Sigmoid colon (tissue), 4 donors: ENCODE measurements at regions not wholly inside any gene's neighbourhood (a gene's known extent, or its start where the extent isn't known, plus 50 kb on each side); places are given as distances from the start of the nearest gene placed in this dataset.

ENCODE experiments used
- EP300 ChIP-seq, 4 donors: sonication (generic); formaldehyde crosslinking; IDR thresholded peaks; one replicate each; pipeline ENCODE4 v1.6.1; 2017; ENCODE audit warnings: antibody characterized with exemption in 4 of 4
- POLR2A ChIP-seq, 2 donors: fragments of 450-650 bp; IDR thresholded peaks; one replicate each; pipeline ENCODE4 v1.6.1; 2016; ENCODE audit warnings: antibody characterized with exemption in 2 of 2, mild to moderate bottlenecking in 2 of 2, moderate library complexity in 2 of 2
- POLR2AphosphoS5 ChIP-seq, 4 donors: sonication (generic); formaldehyde crosslinking; IDR thresholded peaks; one replicate each; pipeline ENCODE4 v1.6.1; 2017; ENCODE audit warnings: antibody characterized with exemption in 4 of 4
- TF ChIP-seq, protein P1 (sequence below), 4 experiments: fragments of 450-650 bp in 3 of 4; fragments of 200-600 bp in 1 of 4; IDR thresholded peaks; one replicate each; pipeline ENCODE4 v1.5.1; 2016 to 2019; ENCODE audit warnings: antibody characterized with exemption in 4 of 4, mild to moderate bottlenecking in 3 of 4, moderate library complexity in 2 of 4

DNA sequence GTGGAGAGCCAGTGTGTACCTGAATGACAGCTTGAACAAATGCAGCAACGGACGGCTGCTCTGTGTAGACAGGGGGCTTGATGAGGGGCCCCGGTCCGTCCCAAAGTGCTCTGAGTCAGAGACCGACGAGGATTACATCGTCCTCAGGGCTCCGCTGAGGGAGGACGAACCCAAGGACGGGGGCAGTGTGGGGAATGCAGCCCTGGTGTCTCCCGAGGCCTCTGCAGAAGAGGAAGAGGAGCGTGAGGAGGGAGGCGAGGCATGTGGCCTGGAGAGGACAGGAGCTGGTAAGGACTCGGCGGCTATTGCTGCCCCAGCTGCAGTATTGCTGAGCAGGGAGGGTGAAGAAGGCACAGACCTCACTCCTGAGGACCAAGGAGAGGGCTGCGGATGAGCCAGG is 54.4 kb upstream of the WNT7A start:
- TF ChIP-seq, protein P1, sequence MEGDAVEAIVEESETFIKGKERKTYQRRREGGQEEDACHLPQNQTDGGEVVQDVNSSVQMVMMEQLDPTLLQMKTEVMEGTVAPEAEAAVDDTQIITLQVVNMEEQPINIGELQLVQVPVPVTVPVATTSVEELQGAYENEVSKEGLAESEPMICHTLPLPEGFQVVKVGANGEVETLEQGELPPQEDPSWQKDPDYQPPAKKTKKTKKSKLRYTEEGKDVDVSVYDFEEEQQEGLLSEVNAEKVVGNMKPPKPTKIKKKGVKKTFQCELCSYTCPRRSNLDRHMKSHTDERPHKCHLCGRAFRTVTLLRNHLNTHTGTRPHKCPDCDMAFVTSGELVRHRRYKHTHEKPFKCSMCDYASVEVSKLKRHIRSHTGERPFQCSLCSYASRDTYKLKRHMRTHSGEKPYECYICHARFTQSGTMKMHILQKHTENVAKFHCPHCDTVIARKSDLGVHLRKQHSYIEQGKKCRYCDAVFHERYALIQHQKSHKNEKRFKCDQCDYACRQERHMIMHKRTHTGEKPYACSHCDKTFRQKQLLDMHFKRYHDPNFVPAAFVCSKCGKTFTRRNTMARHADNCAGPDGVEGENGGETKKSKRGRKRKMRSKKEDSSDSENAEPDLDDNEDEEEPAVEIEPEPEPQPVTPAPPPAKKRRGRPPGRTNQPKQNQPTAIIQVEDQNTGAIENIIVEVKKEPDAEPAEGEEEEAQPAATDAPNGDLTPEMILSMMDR (IDR thresholded peaks at IDR 0.05) = no peak
- no peak for TF ChIP-seq POLR2A (IDR thresholded peaks at IDR 0.05)
- no peak for TF ChIP-seq EP300 (IDR thresholded peaks at IDR 0.05)
- TF ChIP-seq POLR2AphosphoS5 (IDR thresholded peaks at IDR 0.05) = no peak
